Colonic mucosa (tissue), 4 donors: ENCODE measurements at regions not wholly inside any gene's neighbourhood (a gene's known extent, or its start where the extent isn't known, plus 50 kb on each side); places are given as distances from the start of the nearest gene placed in this dataset.

ENCODE experiments used
- DNase-seq: peaks from one replicate; pipeline ENCODE4 v3.0.0-alpha.2; 2020
- H3K27ac ChIP-seq: fragments of 200-600 bp; one replicate; pipeline ENCODE4 v1.8.0; 2021
- H3K27me3 ChIP-seq: fragments of 200-600 bp; one replicate; pipeline ENCODE4 v1.8.0; 2021
- H3K36me3 ChIP-seq: fragments of 200-600 bp; one replicate; pipeline ENCODE4 v1.8.0; 2021
- H3K4me1 ChIP-seq: fragments of 200-600 bp; one replicate; pipeline ENCODE4 v1.8.0; 2021; ENCODE audit warnings: mild to moderate bottlenecking
- H3K4me3 ChIP-seq: fragments of 200-600 bp; one replicate; pipeline ENCODE4 v1.8.0; 2021
- H3K9ac ChIP-seq, 2 donors: one replicate each; pipeline ENCODE4 v1.7.0; 2013; ENCODE audit warnings: control low read depth in 2 of 2, low read depth in 2 of 2, low read length in 2 of 2
- H3K9me3 ChIP-seq: fragments of 200-600 bp; one replicate; pipeline ENCODE4 v1.8.0; 2021
- intact Hi-C: fragments of 100-400 bp; cut with DNase I; formaldehyde crosslinking; loops from one replicate; pipeline ENCODE4 v1.14.1; 2022
- TF ChIP-seq, protein P1 (sequence below): fragments of 200-600 bp; IDR thresholded peaks from one replicate; pipeline ENCODE4 v1.8.0; 2022; ENCODE audit warnings: antibody characterized with exemption, mild to moderate bottlenecking
- donor health status: healthy.
- donor health status: DM: no; HTN: no; CAD: no.
- donor health status: DM: no; HTN: no; CAD: no.

DNA sequence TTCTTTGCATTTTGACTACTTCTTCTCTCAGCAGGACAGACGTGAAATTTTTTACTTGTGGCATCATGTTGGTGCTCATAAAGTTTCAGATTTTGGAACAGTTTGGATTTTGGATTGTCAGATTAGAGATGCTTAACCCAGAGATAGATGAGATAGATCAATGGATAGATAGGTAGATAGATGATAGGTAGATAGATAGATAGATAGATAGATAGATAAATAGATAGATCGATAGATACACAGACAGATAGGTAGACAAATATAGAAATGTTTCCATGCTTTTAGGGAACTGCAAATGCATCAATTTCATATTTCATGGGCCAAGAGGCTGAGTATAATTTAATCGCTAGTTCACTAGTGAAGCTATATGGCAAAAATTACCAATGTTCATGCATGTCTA, 981.5 kb upstream of the ADGRB3 start:
- intact Hi-C loops = no loop called here
- H3K27ac ChIP-seq = no peak overlapping the region
- H3K4me1 ChIP-seq = no peaks in the 10 kb centered on the region
- H3K9ac ChIP-seq = no peak overlapping the region
- H3K9me3 ChIP-seq = no peaks in the 10 kb centered on the region
- DNase-seq = no peak
- TF ChIP-seq, protein P1, sequence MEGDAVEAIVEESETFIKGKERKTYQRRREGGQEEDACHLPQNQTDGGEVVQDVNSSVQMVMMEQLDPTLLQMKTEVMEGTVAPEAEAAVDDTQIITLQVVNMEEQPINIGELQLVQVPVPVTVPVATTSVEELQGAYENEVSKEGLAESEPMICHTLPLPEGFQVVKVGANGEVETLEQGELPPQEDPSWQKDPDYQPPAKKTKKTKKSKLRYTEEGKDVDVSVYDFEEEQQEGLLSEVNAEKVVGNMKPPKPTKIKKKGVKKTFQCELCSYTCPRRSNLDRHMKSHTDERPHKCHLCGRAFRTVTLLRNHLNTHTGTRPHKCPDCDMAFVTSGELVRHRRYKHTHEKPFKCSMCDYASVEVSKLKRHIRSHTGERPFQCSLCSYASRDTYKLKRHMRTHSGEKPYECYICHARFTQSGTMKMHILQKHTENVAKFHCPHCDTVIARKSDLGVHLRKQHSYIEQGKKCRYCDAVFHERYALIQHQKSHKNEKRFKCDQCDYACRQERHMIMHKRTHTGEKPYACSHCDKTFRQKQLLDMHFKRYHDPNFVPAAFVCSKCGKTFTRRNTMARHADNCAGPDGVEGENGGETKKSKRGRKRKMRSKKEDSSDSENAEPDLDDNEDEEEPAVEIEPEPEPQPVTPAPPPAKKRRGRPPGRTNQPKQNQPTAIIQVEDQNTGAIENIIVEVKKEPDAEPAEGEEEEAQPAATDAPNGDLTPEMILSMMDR = no peak
- no peak overlapping the region for H3K4me3 ChIP-seq
- no peaks in the 10 kb centered on the region for H3K36me3 ChIP-seq
- H3K27me3 ChIP-seq = no peaks in the 10 kb centered on the region

DNA sequence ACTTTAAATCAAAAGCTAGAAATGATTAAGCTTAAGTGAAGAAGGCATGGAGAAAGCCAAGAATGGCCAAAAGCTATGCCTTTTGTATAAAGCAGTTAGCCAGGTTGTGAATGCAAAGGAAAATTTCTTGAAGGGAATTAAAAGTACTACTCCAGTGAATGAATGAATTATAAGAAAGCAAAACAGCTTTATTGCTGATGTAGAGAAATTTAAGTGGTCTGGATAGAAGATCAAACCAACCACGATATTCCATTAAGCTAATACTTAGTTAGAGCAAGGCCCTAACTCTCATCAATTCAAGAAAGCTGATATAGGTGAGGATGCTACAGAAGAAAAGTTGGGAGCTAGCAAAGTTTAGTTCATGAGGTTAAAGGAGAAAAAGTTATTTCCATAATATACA, 988.5 kb upstream of the ADGRB3 start:
- Histone ChIP-seq H3K9me3 (no peaks in the 10 kb centered on the region), H3K4me1 (no peaks in the 10 kb centered on the region), H3K36me3 (no peaks in the 10 kb centered on the region), H3K9ac (no peak overlapping the region), H3K27ac (no peak overlapping the region), H3K4me3 (no peak overlapping the region), H3K27me3 (no peaks in the 10 kb centered on the region)
- TF ChIP-seq, protein P1 = no peak
- intact Hi-C loops = no loop called here
- DNase-seq = no peak

DNA sequence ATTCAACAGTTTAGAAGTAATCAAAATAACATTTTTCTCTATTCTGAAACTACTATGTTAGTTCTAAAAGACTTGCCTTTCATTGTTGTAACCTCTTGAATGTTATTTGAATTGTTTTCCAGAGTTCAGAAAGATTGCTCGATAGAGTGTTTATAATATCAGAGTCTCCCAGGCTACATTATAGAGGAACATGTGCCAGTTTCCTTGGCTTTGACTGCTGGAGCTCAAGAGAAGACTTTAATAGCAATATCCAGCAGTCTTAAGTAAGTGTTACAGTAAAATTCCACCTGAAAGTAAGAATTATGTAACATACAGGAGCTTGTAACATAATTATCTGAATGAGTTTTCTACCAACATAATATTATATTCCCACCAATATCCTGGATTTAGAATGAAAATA, 991.8 kb upstream of the ADGRB3 start:
- no peak for DNase-seq
- Histone ChIP-seq H3K36me3 (no peaks in the 10 kb centered on the region), H3K27me3 (no peaks in the 10 kb centered on the region), H3K9me3 (no peaks in the 10 kb centered on the region), H3K4me1 (no peaks in the 10 kb centered on the region), H3K9ac (no peak overlapping the region), H3K27ac (no peak overlapping the region), H3K4me3 (no peak overlapping the region)
- intact Hi-C loops = no loop called here
- TF ChIP-seq, protein P1 = no peak

- Histone ChIP-seq H3K36me3 (no peaks in the 10 kb centered on the region), H3K27me3 (no peaks in the 10 kb centered on the region), H3K27ac (no peak overlapping the region), H3K4me3 (no peak overlapping the region), H3K9me3 (no peaks in the 10 kb centered on the region), H3K4me1 (no peaks in the 10 kb centered on the region), H3K9ac (no peak overlapping the region)
- intact Hi-C loops = no loop called here
- TF ChIP-seq, protein P1 = no peak
- DNase-seq = no peak
These were observed 992.5 kb upstream of the ADGRB3 start for GRCh38 chr6:67642582-67642981.

- Histone ChIP-seq H3K36me3 (no peaks in the 10 kb centered on the region), H3K9ac (no peak overlapping the region), H3K27ac (no peak overlapping the region), H3K27me3 (no peaks in the 10 kb centered on the region), H3K9me3 (no peaks in the 10 kb centered on the region), H3K4me1 (no peaks in the 10 kb centered on the region), H3K4me3 (no peak overlapping the region)
- DNase-seq = no peak
- intact Hi-C loops = no loop called here
- TF ChIP-seq, protein P1 = no peak
These were observed 994.6 kb upstream of the ADGRB3 start for GRCh38 chr6:67640484-67640883.

DNA sequence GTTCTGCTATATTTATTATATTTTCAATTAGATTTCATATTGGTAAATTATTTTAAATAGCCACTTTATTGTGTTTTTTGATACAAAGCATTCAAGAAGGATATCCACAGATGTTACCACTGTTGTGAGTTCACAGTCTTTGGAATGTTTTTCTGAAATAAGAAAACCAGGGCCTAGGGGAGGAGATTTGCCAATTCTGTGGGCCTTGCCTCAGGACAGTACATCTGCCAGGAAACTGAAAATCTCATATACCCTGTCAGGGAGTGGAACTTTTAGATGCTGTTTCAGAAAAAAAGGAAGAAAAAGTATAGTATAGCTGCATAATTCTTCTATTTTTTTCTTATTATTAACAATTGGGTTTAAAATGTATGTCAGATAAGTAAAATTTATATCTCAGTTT, 995.9 kb upstream of the ADGRB3 start:
- intact Hi-C loops = no loop called here
- H3K9me3 ChIP-seq = no peaks in the 10 kb centered on the region

More for the DNA sequence above, 995.9 kb upstream of the ADGRB3 start:
- Histone ChIP-seq H3K27ac (no peak overlapping the region), H3K4me1 (no peaks in the 10 kb centered on the region), H3K27me3 (no peaks in the 10 kb centered on the region), H3K36me3 (no peaks in the 10 kb centered on the region), H3K9ac (no peak overlapping the region), H3K4me3 (no peak overlapping the region)
- no peak for DNase-seq
- TF ChIP-seq, protein P1 = no peak
